Dermis blood vessel endothelial cell (primary cell): ENCODE measurements at regions not wholly inside any gene's neighbourhood (a gene's known extent, or its start where the extent isn't known, plus 50 kb on each side); places are given as distances from the start of the nearest gene placed in this dataset.
"Not testable (repeated sequence)": the region's sequence is repeated elsewhere in the genome, so short reads cannot be mapped to it uniquely, and the experiment has no call there.

ENCODE experiments used
- DNase-seq: peaks from one replicate; pipeline ENCODE4 v3.0.0; 2010

DNA sequence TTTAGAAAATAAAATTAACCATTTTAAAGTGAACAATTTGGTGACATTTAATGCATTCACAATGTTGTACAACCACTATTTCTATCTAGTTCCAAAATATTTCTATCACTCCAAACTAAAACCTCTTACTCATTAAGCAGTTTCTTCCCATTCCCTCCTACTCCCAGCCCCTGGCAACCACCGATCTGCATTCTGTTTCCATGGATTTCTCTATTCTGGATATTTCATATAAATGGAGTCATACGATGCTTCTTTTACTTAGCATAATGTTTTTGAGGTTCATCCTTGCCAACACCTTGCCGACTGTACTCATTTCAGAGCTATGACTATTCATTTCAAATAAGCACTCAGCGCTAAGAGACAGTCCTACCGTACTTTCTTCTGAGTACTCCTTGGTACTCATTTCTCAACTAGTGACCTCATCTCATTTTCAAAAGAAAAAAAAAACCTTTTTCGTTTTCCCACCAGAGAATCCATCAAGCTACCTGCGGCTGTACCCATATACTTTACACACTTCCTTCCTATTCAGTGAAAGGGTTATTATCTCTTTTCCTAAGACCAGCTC lies 259.2 kb downstream of the UTRN start:
- no peak for DNase-seq

DNA sequence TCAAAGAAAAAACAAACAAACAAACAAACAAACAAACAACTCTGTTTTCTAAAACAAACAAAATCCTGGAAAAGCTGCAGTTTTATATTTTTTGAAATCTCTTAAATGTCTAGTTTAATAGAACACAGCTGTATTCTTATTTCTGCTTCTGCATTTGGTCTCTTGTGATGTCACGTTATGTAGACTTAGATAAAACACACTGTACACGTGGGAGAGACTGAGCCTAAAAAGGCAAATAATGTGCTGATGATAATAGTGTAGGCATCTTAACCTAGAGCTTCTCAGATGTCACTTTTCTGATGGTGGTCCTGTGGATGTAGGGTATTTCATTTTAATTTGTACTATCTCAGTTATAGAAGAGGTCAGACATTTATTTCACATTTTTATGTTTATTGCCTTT lies 261.7 kb downstream of the UTRN start:
- DNase-seq = no peak

DNA sequence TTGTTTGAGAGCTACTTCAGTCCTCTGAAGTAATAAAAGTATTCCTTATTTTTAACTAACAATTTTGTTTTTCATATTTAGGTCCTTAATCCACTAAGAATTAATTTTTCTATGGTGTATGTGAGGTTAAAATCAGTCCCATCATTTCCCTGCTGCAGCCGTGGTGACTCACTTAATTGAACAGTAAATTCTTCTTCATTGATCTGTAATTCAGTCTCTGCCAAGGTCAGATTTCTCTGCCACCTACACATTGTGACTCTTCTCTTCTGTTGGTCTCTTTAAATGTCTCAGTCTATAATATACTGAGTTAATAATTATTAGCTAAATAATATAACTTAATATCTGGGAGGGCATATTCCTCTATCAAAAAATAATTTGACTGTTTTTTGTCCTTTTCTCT lies 262.3 kb downstream of the UTRN start:
- DNase-seq = no peak

DNA sequence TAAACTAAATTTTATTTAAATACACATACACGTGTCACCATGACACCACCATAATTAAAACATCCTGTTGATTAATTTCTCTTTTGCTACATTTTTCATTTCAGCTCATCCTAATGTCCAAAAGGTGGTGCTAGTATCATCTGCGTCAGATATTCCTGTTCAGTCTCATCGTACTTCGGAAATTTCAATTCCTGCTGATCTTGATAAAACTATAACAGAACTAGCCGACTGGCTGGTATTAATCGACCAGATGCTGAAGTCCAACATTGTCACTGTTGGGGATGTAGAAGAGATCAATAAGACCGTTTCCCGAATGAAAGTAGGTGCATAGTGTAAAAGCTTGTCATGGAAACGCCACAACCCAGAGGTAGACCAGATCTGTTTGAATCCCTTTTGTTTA lies 263.4 kb downstream of the UTRN start:
- DNase-seq = no peak

DNA sequence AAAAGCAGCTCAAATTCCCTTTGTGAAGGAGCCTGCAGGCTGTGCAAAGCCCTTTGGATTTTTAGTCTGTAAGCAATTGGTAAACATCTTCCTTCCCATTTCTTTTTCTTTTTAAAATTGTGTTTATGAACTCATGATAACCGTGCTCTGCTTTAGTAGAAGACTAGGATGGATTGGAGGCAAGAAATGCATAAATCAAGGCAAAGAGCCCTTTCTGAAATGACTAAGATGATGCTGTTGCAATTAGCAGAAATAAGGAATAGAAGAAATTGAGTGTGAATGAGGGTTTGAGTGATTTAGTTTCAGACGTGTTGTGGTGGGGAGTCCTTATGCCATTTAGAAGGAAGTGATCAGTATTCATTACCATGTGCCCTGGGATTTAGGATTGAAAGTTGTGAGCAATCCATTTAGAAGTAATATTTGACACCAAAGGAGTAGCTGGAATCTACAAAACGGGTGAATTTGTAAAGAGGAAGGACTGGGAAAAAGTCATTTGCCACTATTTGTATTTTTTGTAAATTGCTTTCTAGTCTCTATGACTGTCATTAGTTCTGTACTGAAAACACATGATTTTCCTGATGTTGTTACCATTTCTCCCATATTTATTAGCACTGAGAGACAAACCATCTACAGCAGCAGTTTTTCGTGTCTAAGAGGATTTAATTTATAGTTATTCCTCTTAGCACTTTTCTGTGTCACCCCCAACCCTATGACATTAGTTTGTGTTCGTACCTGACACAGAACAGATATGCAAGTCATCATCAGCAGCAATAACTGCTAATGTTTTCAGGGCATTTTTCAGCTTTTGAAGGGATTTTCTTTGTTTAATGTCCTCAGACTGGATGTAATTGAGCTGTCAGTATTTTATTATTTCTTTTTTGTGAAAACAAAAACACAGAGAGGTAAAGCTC lies 265.0 kb downstream of the UTRN start:
- DNase-seq = no peak

DNA sequence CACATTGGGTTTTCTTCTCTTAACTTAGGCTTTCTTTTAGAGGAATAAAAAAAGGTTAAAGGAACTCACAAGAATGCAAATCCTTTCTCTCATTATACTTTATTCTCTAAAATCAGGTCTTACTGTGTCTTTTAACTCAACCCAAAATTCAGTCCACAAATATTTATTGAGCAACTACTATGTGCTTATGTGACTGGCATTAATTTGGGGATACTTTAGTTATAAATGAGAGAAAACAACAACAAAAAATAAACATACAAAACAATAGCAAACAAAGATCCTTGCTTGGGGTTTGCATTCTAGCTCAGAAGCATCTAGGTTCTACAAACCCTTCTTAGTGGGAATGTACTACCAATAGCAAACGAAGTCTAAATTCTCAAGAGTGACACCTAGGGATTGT lies 266.2 kb downstream of the UTRN start:
- no peak for DNase-seq

DNA sequence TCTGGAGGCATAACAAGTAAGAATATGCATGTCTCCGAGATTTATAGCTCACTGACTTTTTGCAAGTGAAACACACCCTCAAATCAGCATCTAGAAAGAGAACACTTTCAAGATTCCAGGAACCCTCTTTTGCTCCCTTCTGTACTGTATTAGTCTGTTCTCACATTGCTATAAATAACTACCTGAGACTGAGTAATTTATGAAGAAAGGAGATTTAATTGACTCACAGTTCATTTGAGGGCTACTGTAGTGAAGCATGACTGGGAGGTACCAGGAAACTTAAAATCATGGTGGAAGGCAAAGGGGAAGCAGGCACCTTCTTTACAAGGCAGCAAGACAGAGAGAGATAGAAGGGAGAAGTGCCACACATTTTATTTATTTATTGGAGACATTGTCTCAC lies 269.9 kb downstream of the UTRN start:
- DNase-seq = no peak

DNA sequence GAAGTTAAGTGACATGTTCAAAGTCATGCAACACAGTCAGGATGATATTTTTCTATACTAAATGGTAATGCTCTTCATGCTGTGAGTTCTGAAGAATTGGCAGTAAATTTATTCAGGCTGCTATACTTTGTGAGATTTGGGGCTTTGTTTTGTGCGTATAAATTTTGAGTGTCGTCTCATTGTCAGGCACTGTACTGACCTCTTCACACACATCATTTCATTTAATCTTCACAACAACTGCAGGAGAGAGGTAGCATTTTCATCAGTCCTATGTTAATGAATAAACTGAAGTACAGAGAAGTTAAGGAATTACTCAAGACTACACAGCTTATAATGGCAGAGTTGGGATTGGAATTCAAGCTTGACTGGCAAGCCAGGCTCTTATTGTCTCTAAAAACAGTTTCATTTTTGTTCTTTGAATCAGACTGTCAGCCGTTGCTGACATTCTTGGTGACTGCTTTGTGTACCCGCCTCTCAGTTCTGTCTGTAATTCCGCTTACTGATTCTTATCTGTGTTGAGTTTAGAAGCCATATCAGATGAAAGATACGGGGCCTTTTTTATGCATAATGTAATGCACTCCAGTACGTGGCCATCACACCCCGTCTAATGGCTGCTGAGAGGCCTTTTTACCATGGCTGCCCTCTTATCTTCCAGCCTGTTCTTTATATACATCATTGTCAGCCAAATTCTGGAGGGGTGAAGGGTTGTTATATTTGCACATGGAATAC lies 274.9 kb downstream of the UTRN start:
- DNase-seq = peak; percentile 65

DNA sequence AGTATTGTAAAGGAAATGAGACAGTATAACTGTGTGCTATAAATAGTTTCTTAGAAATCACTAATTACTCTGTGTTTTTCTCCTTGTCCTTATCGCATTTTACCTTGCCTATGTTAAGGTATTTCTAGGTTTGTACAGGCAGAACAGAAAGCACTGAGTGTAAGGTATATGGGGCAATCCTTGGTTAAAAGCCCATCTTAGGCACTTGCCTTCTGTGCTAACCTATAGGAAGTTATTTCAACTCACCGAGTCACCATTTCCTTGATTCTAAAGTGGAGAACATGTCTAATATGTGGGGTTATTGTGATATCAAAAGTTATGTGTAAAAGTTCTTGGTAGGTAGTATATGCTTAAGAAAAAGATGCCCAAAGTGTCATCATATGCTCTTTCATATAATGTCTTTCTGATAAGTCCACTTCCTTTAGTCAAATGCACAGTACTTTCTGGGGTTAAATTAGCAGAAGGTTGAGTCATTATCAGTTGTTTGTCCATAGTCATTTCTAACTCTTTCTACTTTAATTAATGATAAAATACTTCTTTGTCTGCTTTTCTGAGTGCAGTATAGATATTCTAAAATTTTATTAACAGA lies 276.4 kb downstream of the UTRN start:
- DNase-seq = no peak

DNA sequence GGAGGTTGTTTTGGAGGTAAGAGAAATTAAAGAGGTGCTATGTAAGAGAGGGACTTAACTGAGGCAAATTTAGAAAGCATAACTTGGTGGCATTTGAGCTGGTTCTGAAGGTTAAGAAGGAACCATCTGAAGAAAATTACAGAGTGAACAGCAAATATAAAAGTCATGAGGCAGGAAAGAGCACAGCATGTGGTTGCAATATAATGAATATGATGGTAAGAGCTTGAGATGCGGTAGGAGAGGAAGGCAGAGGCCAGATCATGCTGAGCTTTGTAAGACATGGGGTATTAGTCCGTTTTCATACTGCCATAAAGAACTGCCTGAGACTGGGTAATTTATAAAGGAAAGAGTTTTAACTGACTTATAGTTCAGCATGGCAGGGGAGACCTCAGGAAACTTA lies 279.1 kb downstream of the UTRN start:
- DNase-seq = no peak

DNA sequence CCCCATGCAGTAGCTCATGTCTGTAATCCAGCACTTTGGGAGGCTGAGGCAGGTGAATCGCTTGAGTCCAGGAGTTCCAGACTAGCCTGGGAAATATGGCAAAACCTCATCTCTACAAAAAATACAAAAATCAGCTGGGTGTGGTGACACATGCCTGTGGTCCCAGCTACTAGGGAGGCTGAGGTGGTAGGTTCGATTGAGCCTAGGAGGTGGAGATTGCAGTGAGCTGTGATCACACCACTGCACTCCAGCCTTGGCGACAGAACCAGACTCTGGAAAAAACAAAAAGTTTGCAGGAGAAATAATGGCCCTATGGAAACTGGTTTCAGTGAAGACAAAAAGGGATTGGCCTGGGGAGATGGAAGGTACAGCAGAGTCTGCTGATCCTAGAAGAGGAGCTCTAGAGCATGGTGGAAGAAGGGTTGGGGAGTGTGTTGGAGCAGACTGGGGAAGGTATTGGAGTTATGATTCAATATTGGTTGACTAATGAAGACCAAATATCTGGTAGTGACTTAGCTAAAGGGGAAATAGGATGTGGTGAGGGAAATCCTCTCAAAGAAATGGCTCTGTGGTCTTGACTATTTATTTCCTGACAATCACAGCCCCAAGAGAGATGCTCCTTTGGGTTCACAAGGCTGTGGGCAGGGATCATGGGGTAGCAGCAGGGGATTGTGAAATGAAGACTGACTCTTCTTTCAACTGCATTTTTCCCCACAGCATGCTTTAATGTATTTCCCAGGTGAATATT lies 281.9 kb downstream of the UTRN start:
- peak; percentile 22 for DNase-seq

DNA sequence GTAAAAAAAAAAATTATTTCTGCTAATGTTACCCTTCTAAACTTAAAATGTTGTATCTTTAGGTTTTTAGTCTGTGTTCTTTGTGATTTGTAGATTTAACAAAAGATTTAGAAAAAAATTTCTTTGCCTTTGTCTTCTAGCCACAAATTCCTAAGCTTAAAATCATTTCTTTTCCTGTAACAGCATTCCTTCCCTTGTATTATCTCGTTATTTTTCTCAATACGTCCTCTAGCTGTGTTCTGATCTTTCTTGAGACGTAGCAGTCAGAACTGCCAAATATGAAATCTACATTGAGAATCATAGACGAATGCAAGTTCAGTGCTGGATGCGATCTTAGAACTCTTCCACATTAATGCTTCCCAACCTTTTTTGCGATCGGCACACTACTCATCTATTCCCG lies 283.1 kb downstream of the UTRN start:
- DNase-seq = no peak

DNA sequence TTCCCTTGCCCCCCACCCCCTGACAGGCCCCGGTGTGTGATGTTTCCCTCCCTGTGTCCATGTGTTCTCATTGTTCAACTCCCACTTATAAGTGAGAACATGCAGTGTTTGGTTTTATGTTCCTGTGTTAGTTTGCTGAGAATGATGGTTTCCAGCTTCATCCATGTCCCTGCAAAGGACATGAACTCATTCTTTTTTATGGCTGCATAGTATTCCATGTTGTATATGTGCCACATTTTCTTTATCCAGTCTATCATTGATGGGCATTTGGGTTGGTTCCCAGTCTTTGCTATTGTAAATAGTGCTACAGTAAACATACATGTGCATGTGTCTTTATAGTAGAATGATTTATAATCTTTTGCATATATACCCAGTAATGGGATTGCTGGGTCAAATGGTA lies 287.4 kb downstream of the UTRN start:
- not testable (repeated sequence) for DNase-seq

DNA sequence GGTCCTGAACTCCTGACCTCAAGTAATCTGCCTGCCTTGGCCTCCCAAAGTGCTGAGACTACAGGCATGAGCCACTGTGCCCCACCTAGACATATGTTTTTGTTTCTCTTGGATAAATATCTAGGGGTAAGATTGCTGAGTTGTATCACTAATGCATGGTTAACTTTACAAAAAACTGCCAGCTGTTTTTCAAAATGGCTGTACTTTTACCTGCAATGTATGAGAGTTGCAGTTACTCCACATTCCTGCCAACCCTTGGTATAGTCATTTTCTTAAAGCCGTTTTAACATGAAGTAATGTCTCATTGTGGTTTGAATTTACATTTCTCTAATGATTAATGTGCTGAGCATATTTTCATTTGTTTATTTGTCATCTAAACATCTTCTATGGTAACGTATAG lies 289.7 kb downstream of the UTRN start:
- DNase-seq = no peak

DNA sequence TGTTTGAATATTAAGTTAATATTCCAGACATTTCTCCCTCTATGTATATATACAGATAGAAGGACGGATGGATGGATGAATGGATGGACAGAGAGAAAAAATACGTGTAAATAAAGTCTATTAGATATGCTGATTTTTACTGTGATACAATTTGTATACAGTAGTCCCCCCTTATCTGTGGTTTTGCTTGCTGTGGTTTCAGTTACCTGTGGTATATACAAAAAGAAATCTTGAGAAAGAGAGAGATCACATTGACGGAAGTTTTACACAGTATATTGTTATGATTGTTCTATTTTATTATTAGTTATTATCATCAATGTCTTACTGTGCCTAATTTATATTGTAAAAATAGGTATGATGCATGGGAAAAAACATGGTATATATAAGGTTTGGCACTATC lies 290.2 kb downstream of the UTRN start:
- DNase-seq = no peak

DNA sequence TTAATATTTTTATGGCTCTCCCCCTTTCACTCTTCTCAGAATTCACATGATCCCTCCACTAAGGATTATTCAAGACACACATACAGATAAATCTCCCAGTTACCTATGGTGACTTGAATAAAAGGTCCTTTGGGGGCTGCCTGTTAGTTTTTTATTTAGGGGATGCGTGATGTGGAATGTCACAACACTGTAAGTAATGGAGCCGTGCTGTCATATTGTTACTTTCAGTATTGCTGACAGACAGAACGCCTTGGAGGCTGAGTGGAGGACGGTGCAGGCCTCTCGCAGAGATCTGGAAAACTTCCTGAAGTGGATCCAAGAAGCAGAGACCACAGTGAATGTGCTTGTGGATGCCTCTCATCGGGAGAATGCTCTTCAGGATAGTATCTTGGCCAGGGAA lies 291.7 kb downstream of the UTRN start:
- DNase-seq = no peak

DNA sequence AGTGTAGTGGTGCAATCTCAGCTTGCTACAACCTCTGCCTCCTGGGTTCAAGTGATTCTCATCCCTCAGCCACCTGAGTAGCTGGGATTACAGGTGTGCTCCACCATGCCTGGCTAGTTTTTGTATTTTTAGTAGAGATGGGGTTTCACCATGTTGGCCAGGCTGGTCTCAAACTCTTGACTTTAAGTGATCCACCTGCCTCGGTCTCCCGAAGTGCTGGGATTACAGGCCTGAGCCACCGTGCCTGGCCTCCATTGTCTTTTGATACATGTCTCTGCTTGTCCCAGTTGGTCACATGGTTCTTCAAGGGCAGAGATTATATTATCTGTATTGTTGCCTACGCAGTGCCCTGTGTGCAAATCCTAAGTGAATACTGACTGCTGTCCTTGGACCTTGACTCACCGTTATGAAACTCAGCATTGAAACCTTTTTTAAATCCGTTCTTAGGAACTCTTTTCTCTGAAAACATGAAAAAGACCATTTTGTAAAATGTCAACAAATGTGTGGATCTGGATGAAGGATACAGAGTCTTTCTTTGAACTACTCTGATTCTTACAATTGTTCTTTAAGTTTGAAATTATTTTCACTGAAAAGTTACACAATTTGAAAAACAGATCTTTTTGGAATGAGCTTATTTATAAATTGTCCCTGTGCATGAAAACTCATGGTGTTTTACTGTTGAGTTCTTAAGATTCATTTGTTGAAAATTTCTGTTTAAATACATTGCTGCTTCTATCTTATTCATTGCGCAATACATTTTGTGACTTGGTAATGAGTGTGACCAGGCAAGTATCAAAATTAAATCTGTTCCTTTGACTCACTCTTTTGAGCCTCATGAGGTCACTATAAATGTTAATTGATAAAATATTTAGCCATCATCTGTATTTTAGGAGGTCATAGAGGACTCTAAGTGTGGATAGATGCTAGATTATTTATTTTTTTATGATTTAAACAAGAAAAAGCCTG lies 293.5 kb downstream of the UTRN start:
- no peak for DNase-seq

DNA sequence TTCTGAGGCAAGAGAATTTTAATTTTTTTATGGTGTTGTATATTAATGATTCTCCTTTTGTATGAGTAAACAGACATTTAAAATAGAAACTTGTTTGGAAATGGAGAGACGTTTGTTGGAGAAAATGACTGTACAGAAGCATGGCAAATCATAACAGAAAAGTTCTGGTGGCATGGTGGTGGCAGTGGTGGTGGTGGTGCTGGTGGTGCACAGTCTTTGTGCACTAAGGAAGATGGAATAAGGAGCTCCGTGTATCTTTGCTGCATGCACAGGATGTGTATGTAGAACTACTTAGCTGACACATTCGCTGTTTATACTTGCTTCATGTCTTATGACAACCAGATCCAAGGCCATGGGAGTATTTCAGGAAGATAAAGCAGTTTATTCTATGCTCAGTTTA lies 294.9 kb downstream of the UTRN start:
- DNase-seq = no peak

DNA sequence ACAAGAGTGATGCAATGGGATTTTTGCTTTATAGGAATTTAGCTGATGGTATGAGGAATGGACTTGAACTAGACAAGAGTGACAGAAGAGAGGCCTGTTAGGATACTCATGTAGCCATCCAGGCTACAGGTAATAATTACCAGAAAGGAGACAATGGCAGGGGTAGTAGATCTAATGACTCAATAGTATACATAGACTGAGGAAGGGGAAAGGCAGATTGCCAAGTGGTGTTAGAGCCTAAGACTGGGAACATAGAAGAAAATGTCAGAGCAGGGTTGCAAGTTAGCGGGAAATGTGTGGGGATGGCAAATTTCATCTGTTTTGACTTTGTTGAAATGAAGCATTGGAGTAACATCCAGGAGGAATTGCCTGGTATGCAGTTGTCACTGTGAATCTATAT lies 295.6 kb downstream of the UTRN start:
- DNase-seq = peak; percentile 70

DNA sequence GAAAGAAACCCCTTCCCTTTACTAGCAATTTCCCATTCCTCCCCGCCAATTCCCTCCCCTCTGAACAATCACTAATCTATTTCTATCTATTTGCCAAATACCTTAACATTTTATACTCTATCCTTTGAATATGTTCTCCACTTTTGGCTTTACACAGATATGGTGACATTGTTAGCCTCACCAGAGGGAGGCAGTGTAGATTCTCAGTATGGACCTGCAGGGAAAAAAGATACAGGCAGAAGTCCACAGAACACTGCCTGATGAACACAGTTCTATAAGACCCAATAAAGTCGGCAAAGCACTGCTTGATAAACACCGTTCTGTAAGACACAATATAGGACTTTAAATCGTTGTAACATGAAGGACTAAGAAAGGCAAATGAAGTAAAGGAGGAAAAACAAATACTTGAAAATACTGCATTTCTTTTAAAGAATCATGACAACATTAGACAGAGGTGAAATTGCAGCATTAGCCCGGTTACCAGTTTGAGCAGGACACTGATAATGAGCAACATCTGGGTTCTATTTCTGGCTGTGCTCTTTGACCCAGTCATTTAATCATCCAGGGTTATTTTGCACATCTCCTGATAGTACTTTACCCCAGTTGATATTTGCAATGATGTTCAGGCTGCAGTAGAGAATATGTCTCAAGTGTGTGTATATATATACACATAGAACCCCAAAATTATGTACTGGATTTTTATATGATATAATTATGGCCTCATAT lies 296.8 kb downstream of the UTRN start:
- DNase-seq = peak; percentile 52
